Osteocyte (in vitro differentiated cells): ENCODE measurements at regions not wholly inside any gene's neighbourhood (a gene's known extent, or its start where the extent isn't known, plus 50 kb on each side); places are given as distances from the start of the nearest gene placed in this dataset.

Experiments
- DNase-seq: peaks from one replicate; pipeline ENCODE4 v3.0.0; 2021; ENCODE audit warnings: mixed read lengths; ENCODE audit not compliant: unreplicated experiment; ENCODE audit errors: extremely low spot score
- H3K27ac Mint-ChIP-seq: one replicate; pipeline ENCODE4 v1.8.0; 2021; ENCODE audit warnings: mild to moderate bottlenecking, mixed read lengths; ENCODE audit not compliant: unreplicated experiment
- H3K27me3 Mint-ChIP-seq: one replicate; pipeline ENCODE4 v1.8.0; 2021; ENCODE audit warnings: mixed read lengths; ENCODE audit not compliant: unreplicated experiment
- H3K36me3 Mint-ChIP-seq: one replicate; pipeline ENCODE4 v1.8.0; 2021; ENCODE audit warnings: mixed read lengths; ENCODE audit not compliant: unreplicated experiment
- H3K4me1 Mint-ChIP-seq: one replicate; pipeline ENCODE4 v1.8.0; 2021; ENCODE audit warnings: mixed read lengths; ENCODE audit not compliant: unreplicated experiment
- H3K4me3 Mint-ChIP-seq: one replicate; pipeline ENCODE4 v1.8.0; 2021; ENCODE audit warnings: mild to moderate bottlenecking, moderate library complexity, mixed read lengths; ENCODE audit not compliant: unreplicated experiment
- H3K9me3 Mint-ChIP-seq: one replicate; pipeline ENCODE4 v1.8.0; 2021; ENCODE audit warnings: mixed read lengths; ENCODE audit not compliant: unreplicated experiment
- CTCF ChIP-seq: fragments of 200-600 bp; sonication (generic); IDR thresholded peaks from 2 replicates; pipeline ENCODE4 v1.5.0; 2021; ENCODE audit warnings: antibody characterized with exemption, mild to moderate bottlenecking, moderate library complexity

GRCh38 chr1:29500041-29500440, 263.7 kb downstream of the PTPRU start:
- no peaks in the 10 kb centered on the region for H3K4me1 Mint-ChIP-seq
- no peaks in the 10 kb centered on the region for H3K36me3 Mint-ChIP-seq
- no peak overlapping the region for H3K27ac Mint-ChIP-seq
- TF ChIP-seq CTCF = no peak
- DNase-seq = peak; percentile 83
- peaks cover 4% of the 10 kb centered on the region for H3K9me3 Mint-ChIP-seq
- no peak overlapping the region for H3K4me3 Mint-ChIP-seq
- H3K27me3 Mint-ChIP-seq = peaks cover 2% of the 10 kb centered on the region

GRCh38 chr1:29499104-29499650, 262.9 kb downstream of the PTPRU start:
- Mint-ChIP-seq H3K27me3 (peaks cover 2% of the 10 kb centered on the region), H3K27ac (no peak overlapping the region), H3K4me1 (no peaks in the 10 kb centered on the region), H3K9me3 (peaks cover 10% of the 10 kb centered on the region), H3K36me3 (no peaks in the 10 kb centered on the region), H3K4me3 (no peak overlapping the region)
- no peak for TF ChIP-seq CTCF
- peak; percentile 70 for DNase-seq

GRCh38 chr1:29498126-29499103, 262.1 kb downstream of the PTPRU start:
- TF ChIP-seq CTCF = no peak
- DNase-seq = peak; percentile 74
- H3K36me3 Mint-ChIP-seq = no peaks in the 10 kb centered on the region
- peaks cover 10% of the 10 kb centered on the region for H3K9me3 Mint-ChIP-seq
- H3K27me3 Mint-ChIP-seq = peaks cover 2% of the 10 kb centered on the region
- no peak overlapping the region for H3K4me3 Mint-ChIP-seq
- H3K27ac Mint-ChIP-seq = no peak overlapping the region
- no peaks in the 10 kb centered on the region for H3K4me1 Mint-ChIP-seq

- no peaks in the 10 kb centered on the region for H3K36me3 Mint-ChIP-seq
- H3K27ac Mint-ChIP-seq = no peak overlapping the region
- H3K27me3 Mint-ChIP-seq = peaks cover 2% of the 10 kb centered on the region
- DNase-seq = peak; percentile 79
- TF ChIP-seq CTCF = no peak
- H3K4me1 Mint-ChIP-seq = no peaks in the 10 kb centered on the region
- no peak overlapping the region for H3K4me3 Mint-ChIP-seq
- peaks cover 10% of the 10 kb centered on the region for H3K9me3 Mint-ChIP-seq
Measured at GRCh38 chr1:29497395-29498125, 261.2 kb downstream of the PTPRU start.

- no peak overlapping the region for H3K27ac Mint-ChIP-seq
- no peaks in the 10 kb centered on the region for H3K36me3 Mint-ChIP-seq
- peaks cover 2% of the 10 kb centered on the region for H3K27me3 Mint-ChIP-seq
- DNase-seq = peak; percentile 63
- TF ChIP-seq CTCF = no peak
- no peak overlapping the region for H3K4me3 Mint-ChIP-seq
- peaks cover 10% of the 10 kb centered on the region for H3K9me3 Mint-ChIP-seq
- H3K4me1 Mint-ChIP-seq = no peaks in the 10 kb centered on the region
Measured at GRCh38 chr1:29496701-29497100, 260.4 kb downstream of the PTPRU start.
